Natural killer cell (primary cell): ENCODE measurements at regions not wholly inside any gene's neighbourhood (a gene's known extent, or its start where the extent isn't known, plus 50 kb on each side); places are given as distances from the start of the nearest gene placed in this dataset.

Source experiments
- ATAC-seq, 3 donors: fragments of 150-1000 bp in 2 of 3; fragments of 200-7000 bp in 1 of 3; cut with Tn5 transposase; 1 replicate in 1 of 3; 2 replicates in 2 of 3; pipeline ENCODE4 v1.10.0; 2021; ENCODE audit warnings: mild to moderate bottlenecking in 2 of 3, moderate library complexity in 2 of 3
- DNase-seq, 2 donors: peaks; one replicate each; pipeline versions ENCODE4 v3.0.0 to v3.0.0-alpha.2; 2013 to 2021; ENCODE audit warnings: mixed read lengths in 1 of 2
- H3K27ac ChIP-seq: one replicate; pipeline ENCODE4 v1.5.1; 2013; ENCODE audit warnings: mild to moderate bottlenecking, low read length
- H3K27me3 ChIP-seq: one replicate; pipeline ENCODE4 v1.6.1; 2013; ENCODE audit warnings: low read length; ENCODE audit not compliant: control insufficient read depth, insufficient read depth
- H3K36me3 ChIP-seq: one replicate; pipeline ENCODE4 v1.6.1; 2013; ENCODE audit warnings: low read length; ENCODE audit not compliant: control insufficient read depth, insufficient read depth
- H3K4me1 ChIP-seq: one replicate; pipeline ENCODE4 v1.6.1; 2013; ENCODE audit warnings: low read length; ENCODE audit not compliant: control insufficient read depth, insufficient read depth
- H3K4me3 ChIP-seq: one replicate; pipeline ENCODE4 v1.5.1; 2013; ENCODE audit warnings: low read length
- H3K9me3 ChIP-seq: one replicate; pipeline ENCODE4 v1.6.1; 2013; ENCODE audit warnings: low read length; ENCODE audit not compliant: control insufficient read depth, insufficient read depth
- H3K27ac Mint-ChIP-seq, 2 donors: one replicate each; pipeline ENCODE4 v1.8.0; 2022; ENCODE audit warnings: mild to moderate bottlenecking in 2 of 2, mixed read lengths in 2 of 2, moderate library complexity in 1 of 2
- H3K27me3 Mint-ChIP-seq, 2 donors: one replicate each; pipeline ENCODE4 v1.8.0; 2022; ENCODE audit warnings: low read depth in 2 of 2, mixed read lengths in 2 of 2
- H3K36me3 Mint-ChIP-seq: one replicate; pipeline ENCODE4 v1.8.0; 2022; ENCODE audit warnings: mixed read lengths
- H3K4me1 Mint-ChIP-seq, 2 donors: one replicate each; pipeline ENCODE4 v1.8.0; 2022; ENCODE audit warnings: mixed read lengths in 2 of 2
- H3K4me3 Mint-ChIP-seq: one replicate; pipeline ENCODE4 v1.8.0; 2022; ENCODE audit warnings: mild to moderate bottlenecking, moderate library complexity, mixed read lengths
- H3K9me3 Mint-ChIP-seq, 2 donors: one replicate each; pipeline ENCODE4 v1.8.0; 2022; ENCODE audit warnings: mixed read lengths in 2 of 2
- CTCF ChIP-seq: fragments of 200-600 bp; IDR thresholded peaks from one replicate; pipeline ENCODE4 v1.8.0; 2022; ENCODE audit warnings: antibody characterized with exemption
- WGBS: methylation state at CpG from one replicate; pipeline ENCODE4 v1.1.7; 2013; ENCODE audit warnings: missing lambda C conversion rate; ENCODE audit not compliant: insufficient coverage; 5-methylcytosine and 5-hydroxymethylcytosine counted together
- intact Hi-C: fragments of 100-400 bp; cut with micrococcal nuclease; formaldehyde crosslinking; loops from one replicate; pipeline ENCODE4 v1.14.2; 2022

DNA sequence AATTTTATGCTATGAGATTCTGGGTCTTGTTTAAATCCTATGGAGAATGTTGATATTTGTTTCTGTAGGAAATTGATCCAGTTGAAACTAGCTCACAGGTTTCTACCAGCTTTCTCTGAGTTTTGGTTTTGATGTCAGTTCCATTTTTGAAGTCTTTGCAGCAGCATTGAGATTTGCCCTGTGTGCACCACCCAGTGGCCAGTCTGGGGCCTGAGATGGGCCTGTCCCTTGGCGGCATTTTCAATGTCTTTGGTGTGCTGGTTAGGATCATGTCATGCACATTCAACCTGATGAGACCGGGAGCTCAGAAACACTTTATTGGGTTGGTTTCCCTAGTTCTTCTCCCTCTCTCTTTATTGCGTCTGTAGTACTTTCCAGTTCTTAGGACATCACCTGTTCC lies 395.2 kb upstream of the MAP3K7 start:
- no peak for ATAC-seq
- intact Hi-C loops: no loop called here
- H3K4me3 Mint-ChIP-seq: no peak overlapping the region
- Histone ChIP-seq H3K27ac (no peak overlapping the region), H3K36me3 (no peaks in the 10 kb centered on the region), H3K4me1 (no peaks in the 10 kb centered on the region), H3K27me3 (no peaks in the 10 kb centered on the region), H3K4me3 (no peak overlapping the region), H3K9me3 (no peaks in the 10 kb centered on the region)
- H3K27ac Mint-ChIP-seq: no peak overlapping the region
- H3K36me3 Mint-ChIP-seq: no peaks in the 10 kb centered on the region
- DNase-seq: no peak
- no peaks in the 10 kb centered on the region for H3K27me3 Mint-ChIP-seq
- H3K9me3 Mint-ChIP-seq: peaks cover 0 to 9% of the 10 kb centered on the region in 2 donors
- no peaks in the 10 kb centered on the region for H3K4me1 Mint-ChIP-seq
- no peak for TF ChIP-seq CTCF
- WGBS: 98% methylated on average over 3 of the region's 3 CpGs

GRCh38 chr6:90978046-90978445 lies 391.2 kb upstream of the MAP3K7 start:
- H3K9me3 ChIP-seq: no peaks in the 10 kb centered on the region
- Mint-ChIP-seq H3K27me3 (no peaks in the 10 kb centered on the region), H3K27ac (no peak overlapping the region), H3K4me3 (no peak overlapping the region), H3K36me3 (no peaks in the 10 kb centered on the region), H3K4me1 (no peaks in the 10 kb centered on the region), H3K9me3 (peaks cover 0 to 12% of the 10 kb centered on the region in 2 donors)
- ATAC-seq (no peak), DNase-seq (no peak)
- no peaks in the 10 kb centered on the region for H3K4me1 ChIP-seq
- H3K4me3 ChIP-seq: no peak overlapping the region
- H3K27me3 ChIP-seq: no peaks in the 10 kb centered on the region
- 47% methylated on average over 4 of the region's 4 CpGs for WGBS
- TF ChIP-seq CTCF: no peak
- no peak overlapping the region for H3K27ac ChIP-seq
- intact Hi-C loops: no loop called here
- no peaks in the 10 kb centered on the region for H3K36me3 ChIP-seq

DNA sequence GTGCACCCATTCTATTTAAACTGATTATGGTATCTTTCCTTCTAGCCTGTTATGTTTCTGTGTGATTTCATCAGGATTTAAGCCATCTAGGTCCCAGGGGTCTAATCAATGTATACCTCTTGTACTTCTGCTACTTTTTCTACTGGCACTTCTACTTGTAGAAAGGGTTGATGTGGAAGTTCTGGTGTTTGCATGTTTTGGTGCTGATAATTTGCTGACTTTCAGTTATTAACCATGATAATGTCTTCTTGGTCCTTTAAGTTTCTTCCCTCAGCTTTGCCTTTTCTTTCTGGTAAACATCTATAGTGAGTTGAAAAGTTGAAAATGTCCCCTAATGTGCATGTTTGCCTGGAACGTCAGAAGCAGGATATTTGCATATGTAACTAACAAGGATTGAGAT lies 390.6 kb upstream of the MAP3K7 start:
- no peak overlapping the region for H3K27ac Mint-ChIP-seq
- ATAC-seq: no peak
- intact Hi-C loops: no loop called here
- H3K9me3 ChIP-seq: no peaks in the 10 kb centered on the region
- H3K27me3 Mint-ChIP-seq: no peaks in the 10 kb centered on the region
- H3K36me3 ChIP-seq: no peaks in the 10 kb centered on the region
- H3K9me3 Mint-ChIP-seq: peaks cover 0 to 12% of the 10 kb centered on the region in 2 donors
- no peak overlapping the region for H3K4me3 Mint-ChIP-seq
- no peaks in the 10 kb centered on the region for H3K36me3 Mint-ChIP-seq
- TF ChIP-seq CTCF: no peak
- no peaks in the 10 kb centered on the region for H3K4me1 ChIP-seq
- no peak overlapping the region for H3K27ac ChIP-seq
- H3K4me1 Mint-ChIP-seq: no peaks in the 10 kb centered on the region
- DNase-seq: no peak
- no peak overlapping the region for H3K4me3 ChIP-seq
- 79% methylated on average over 1 of the region's 1 CpG for WGBS
- no peaks in the 10 kb centered on the region for H3K27me3 ChIP-seq

GRCh38 chr6:90976341-90976740 lies 389.5 kb upstream of the MAP3K7 start:
- intact Hi-C loops: no loop called here
- H3K36me3 ChIP-seq: no peaks in the 10 kb centered on the region
- DNase-seq (no peak), ATAC-seq (no peak)
- no peaks in the 10 kb centered on the region for H3K27me3 Mint-ChIP-seq
- no peaks in the 10 kb centered on the region for H3K9me3 ChIP-seq
- H3K4me3 Mint-ChIP-seq: no peak overlapping the region
- H3K27ac Mint-ChIP-seq: no peak overlapping the region
- H3K27me3 ChIP-seq: no peaks in the 10 kb centered on the region
- TF ChIP-seq CTCF: no peak
- peaks cover 0 to 9% of the 10 kb centered on the region in 2 donors for H3K9me3 Mint-ChIP-seq
- no peaks in the 10 kb centered on the region for H3K36me3 Mint-ChIP-seq
- 89% methylated on average over 2 of the region's 2 CpGs for WGBS
- no peaks in the 10 kb centered on the region for H3K4me1 Mint-ChIP-seq
- H3K4me3 ChIP-seq: no peak overlapping the region
- no peak overlapping the region for H3K27ac ChIP-seq
- H3K4me1 ChIP-seq: no peaks in the 10 kb centered on the region
